ENCODE measurements at regions not wholly inside any gene's neighbourhood (a gene's known extent, or its start where the extent isn't known, plus 50 kb on each side); places are given as distances from the start of the nearest gene placed in this dataset.

DNA sequence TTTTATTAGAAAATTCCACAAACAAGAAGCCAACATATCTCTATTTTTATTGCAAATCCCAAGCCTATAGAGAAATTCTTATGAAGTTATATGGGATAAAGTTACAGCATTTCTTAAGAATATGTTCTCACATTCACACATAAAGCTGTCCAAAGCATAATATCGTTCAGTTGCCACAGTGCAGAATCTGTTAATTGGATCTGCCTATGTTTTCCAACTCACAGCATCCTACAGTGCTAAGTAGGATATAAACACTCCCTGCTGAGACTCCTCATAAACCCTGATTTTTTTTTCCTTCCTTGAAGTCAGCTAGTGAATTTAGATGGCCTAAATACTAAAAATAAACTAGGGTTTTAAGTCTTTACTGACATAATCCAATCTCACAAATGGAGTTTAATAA, 307.9 kb downstream of the PDGFC start:
- TF ChIP-seq, protein P1, sequence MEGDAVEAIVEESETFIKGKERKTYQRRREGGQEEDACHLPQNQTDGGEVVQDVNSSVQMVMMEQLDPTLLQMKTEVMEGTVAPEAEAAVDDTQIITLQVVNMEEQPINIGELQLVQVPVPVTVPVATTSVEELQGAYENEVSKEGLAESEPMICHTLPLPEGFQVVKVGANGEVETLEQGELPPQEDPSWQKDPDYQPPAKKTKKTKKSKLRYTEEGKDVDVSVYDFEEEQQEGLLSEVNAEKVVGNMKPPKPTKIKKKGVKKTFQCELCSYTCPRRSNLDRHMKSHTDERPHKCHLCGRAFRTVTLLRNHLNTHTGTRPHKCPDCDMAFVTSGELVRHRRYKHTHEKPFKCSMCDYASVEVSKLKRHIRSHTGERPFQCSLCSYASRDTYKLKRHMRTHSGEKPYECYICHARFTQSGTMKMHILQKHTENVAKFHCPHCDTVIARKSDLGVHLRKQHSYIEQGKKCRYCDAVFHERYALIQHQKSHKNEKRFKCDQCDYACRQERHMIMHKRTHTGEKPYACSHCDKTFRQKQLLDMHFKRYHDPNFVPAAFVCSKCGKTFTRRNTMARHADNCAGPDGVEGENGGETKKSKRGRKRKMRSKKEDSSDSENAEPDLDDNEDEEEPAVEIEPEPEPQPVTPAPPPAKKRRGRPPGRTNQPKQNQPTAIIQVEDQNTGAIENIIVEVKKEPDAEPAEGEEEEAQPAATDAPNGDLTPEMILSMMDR (IDR thresholded peaks at IDR 0.05; ENCODE audit: unreplicated experiment), result no peak
- no peaks in the 10 kb centered on the region for H3K4me1 Mint-ChIP-seq (ENCODE audit: low read depth)
- H3K27ac Mint-ChIP-seq, result no peak overlapping the region
- no peaks in the 10 kb centered on the region for H3K27me3 Mint-ChIP-seq
- DNase-seq (ENCODE audit: low spot score, unreplicated experiment), result no peak
- no peaks in the 10 kb centered on the region for H3K36me3 Mint-ChIP-seq (ENCODE audit: insufficient read depth)
- H3K9me3 Mint-ChIP-seq (ENCODE audit: low read depth), result no peaks in the 10 kb centered on the region
- no peak overlapping the region for H3K4me3 Mint-ChIP-seq (ENCODE audit: low read depth)

DNA sequence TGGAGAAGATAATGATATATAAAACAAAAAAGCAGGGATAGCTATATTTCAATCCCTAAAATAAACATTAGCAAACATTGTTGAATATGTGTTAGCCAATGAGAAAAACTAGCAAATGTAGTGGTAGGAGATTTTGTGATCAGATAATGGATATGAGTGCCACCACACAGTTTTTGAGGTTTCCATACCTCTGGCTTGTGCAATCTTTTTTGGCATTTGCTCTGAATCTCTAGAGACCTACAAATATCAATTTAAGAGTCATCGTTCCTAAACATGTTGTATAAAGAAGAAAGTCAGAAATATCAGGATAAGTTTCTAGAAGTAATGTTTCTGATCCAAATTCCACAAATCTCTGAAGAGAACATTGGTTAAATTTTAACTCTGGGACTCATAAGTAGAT, 308.7 kb downstream of the PDGFC start:
- no peak overlapping the region for H3K27ac Mint-ChIP-seq
- H3K27me3 Mint-ChIP-seq, result no peaks in the 10 kb centered on the region
- H3K4me1 Mint-ChIP-seq (ENCODE audit: low read depth), result no peaks in the 10 kb centered on the region
- H3K9me3 Mint-ChIP-seq (ENCODE audit: low read depth), result no peaks in the 10 kb centered on the region
- no peaks in the 10 kb centered on the region for H3K36me3 Mint-ChIP-seq (ENCODE audit: insufficient read depth)
- no peak for DNase-seq (ENCODE audit: low spot score, unreplicated experiment)
- TF ChIP-seq, protein P1 (IDR thresholded peaks at IDR 0.05; ENCODE audit: unreplicated experiment), result no peak
- no peak overlapping the region for H3K4me3 Mint-ChIP-seq (ENCODE audit: low read depth)

DNA sequence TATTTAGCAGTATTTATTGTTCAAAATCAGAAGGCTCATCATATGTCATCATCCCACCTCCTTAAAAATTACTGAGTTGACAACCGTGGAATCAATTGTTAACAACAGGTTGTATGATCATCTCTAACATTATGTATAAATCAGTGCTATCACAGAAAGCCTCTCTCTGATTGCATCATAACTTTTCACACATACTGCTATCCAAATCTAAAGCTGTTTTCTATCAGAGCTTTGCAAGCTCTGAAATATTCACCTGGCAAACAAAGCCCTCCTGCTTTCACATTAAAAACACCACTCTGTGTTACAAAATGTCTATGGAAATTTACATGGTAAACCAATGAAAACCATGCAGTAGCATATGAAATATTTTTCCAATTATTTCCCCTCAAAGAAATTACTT, 310.0 kb downstream of the PDGFC start:
- Mint-ChIP-seq H3K4me3 (ENCODE audit: low read depth) (no peak overlapping the region), H3K9me3 (ENCODE audit: low read depth) (no peaks in the 10 kb centered on the region)
- TF ChIP-seq, protein P1 (IDR thresholded peaks at IDR 0.05; ENCODE audit: unreplicated experiment), result no peak

DNA sequence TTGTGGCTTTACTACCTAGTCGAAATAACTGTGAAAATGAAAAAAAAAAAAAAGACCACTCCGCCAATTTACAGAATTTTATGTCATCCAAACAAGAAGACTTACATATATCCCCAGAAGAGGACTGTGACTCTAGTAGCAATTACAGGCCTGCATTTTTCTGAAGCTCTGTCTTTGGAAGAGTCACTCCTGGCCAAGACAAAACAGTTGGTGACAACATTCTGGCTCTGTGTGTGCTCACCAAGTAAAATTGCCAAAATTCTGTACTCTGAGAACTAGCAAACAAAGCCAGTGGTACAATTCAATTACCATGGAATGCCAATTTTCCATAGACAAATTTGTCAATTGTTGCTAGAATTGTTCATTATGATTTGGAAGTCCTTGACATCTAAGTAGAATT, 311.1 kb downstream of the PDGFC start:
- H3K27ac Mint-ChIP-seq, result no peak overlapping the region
- H3K4me3 Mint-ChIP-seq (ENCODE audit: low read depth), result no peak overlapping the region
- H3K4me1 Mint-ChIP-seq (ENCODE audit: low read depth), result no peaks in the 10 kb centered on the region
- H3K9me3 Mint-ChIP-seq (ENCODE audit: low read depth), result no peaks in the 10 kb centered on the region
- TF ChIP-seq, protein P1 (IDR thresholded peaks at IDR 0.05; ENCODE audit: unreplicated experiment), result no peak
- DNase-seq (ENCODE audit: low spot score, unreplicated experiment), result no peak
- no peaks in the 10 kb centered on the region for H3K36me3 Mint-ChIP-seq (ENCODE audit: insufficient read depth)
- H3K27me3 Mint-ChIP-seq, result no peaks in the 10 kb centered on the region

More for the DNA sequence above, 310.0 kb downstream of the PDGFC start:
- Mint-ChIP-seq H3K4me1 (ENCODE audit: low read depth) (no peaks in the 10 kb centered on the region), H3K36me3 (ENCODE audit: insufficient read depth) (no peaks in the 10 kb centered on the region), H3K27ac (no peak overlapping the region), H3K27me3 (no peaks in the 10 kb centered on the region)
- no peak for DNase-seq (ENCODE audit: low spot score, unreplicated experiment)

DNA sequence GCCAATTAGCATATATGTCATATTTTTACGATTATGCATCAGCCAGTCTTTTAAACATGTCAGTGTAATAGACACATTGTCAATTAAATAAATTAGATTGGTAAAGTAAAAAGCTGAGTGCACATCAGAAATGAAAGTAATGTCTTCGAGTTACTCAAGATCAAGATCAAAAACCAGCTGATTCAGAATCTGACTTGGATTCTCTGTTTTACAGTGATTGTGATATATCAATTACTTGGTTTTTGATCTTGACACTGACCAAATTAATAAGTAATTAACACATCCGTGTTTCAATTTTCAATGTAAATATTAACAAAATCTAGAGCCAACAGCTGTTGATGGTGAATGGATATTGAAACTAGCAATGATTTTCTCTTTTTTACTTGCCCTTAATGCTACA, 311.6 kb downstream of the PDGFC start:
- TF ChIP-seq, protein P1 (IDR thresholded peaks at IDR 0.05; ENCODE audit: unreplicated experiment), result no peak
- no peaks in the 10 kb centered on the region for H3K4me1 Mint-ChIP-seq (ENCODE audit: low read depth)
- no peak overlapping the region for H3K4me3 Mint-ChIP-seq (ENCODE audit: low read depth)
- H3K27ac Mint-ChIP-seq, result no peak overlapping the region
- no peak for DNase-seq (ENCODE audit: low spot score, unreplicated experiment)
- H3K9me3 Mint-ChIP-seq (ENCODE audit: low read depth), result no peaks in the 10 kb centered on the region
- H3K27me3 Mint-ChIP-seq, result no peaks in the 10 kb centered on the region
- H3K36me3 Mint-ChIP-seq (ENCODE audit: insufficient read depth), result no peaks in the 10 kb centered on the region

Data from progenitor cell of endocrine pancreas (in vitro differentiated cells).